HuH-7 (cell line): ENCODE measurements at regions not wholly inside any gene's neighbourhood (a gene's known extent, or its start where the extent isn't known, plus 50 kb on each side); places are given as distances from the start of the nearest gene placed in this dataset.

Experiments used
- DNase-seq: peaks from one replicate; pipeline ENCODE4 v3.0.0; 2011; ENCODE audit warnings: low spot score

DNA sequence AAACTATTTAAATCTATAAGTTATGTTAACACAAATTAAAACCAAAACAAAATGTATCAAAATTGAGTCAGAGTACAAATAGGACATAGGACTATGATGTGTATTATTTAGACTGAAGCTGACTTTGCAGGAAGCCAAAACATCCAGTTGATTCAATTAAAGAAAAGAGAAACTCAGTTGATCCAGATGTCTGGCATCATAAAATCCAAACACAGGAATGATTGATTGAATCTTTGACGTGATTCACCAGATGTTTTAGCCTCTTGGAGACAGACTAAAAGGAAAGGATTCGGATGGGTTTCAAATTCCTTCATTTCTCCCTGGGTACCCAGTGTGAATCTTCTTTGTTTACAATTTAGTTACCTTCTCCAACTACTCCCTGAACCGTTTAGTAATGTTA, 272.9 kb downstream of the IRS1 start:
- DNase-seq = no peak

DNA sequence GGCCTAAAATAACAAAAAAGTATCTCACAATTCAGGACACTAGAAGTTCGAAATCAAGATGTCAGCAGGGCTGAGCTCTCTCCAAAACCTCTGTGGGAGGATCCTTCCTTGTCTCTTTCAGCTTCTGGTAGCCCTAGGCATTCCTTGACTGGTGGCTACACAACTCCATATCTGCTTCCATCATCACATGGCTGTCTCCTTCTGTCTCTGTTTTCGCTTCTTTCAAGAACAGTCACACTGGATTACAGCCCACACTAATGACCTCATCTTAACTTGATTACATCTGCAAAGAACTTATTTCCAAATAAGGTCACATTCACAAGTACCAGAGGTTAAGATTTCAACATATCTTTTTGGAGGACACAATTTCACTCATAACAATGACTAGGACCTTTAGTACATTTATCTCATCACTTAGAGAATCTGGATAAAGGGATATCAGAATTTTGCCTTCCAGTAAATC, 275.2 kb downstream of the IRS1 start:
- DNase-seq = no peak

DNA sequence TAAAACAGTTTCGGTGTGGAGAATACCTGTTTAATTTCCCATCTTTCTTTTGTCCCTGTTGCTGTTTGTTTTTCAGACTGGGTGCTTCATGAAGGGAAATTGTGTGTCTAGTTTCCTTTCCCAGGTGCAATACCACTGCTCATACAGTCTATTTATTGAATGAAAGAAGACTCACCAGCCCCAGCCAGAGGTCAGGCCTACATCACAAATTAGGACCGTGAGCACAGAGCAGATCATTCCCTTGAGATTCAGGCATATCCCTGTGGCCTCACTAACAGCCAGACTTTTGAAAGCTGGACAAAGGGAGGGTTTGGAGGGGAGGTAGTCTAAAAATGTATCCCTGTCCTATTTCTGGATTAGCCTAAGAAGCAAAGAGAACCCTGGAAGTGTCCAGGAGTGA, 278.9 kb downstream of the IRS1 start:
- DNase-seq = no peak

DNA sequence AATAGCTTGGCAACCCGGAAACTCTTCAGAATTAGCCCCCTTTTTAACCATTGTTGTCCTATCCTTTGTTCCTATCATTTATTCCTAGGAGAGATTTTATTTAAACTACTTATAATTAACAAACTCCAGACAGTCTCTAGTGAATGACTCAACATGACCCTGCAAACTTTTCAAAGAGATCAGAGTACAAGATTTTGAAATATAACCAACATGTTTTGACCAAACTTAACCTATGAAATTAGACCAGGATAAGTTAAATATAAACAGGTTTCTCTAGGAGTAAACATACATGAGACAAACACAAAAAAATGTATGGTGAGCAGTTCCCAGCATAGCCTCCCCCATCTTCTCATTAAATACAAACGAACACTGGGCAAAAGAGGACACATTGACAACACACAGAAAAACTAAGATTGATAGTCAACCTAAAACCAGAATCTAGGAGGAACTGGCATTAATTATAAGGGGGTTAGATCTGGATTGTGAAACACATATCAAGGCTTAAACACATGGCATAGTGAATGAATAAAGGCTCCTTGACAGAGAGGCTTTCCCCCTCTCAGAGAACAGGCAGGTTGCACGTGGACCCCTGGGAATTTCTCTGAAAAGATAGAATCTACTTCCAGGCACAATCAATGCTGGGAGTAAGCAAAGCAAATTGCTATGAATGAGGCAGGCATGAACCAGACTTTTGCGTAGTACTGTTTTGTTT, 284.1 kb downstream of the IRS1 start:
- DNase-seq = peak; percentile 9

DNA sequence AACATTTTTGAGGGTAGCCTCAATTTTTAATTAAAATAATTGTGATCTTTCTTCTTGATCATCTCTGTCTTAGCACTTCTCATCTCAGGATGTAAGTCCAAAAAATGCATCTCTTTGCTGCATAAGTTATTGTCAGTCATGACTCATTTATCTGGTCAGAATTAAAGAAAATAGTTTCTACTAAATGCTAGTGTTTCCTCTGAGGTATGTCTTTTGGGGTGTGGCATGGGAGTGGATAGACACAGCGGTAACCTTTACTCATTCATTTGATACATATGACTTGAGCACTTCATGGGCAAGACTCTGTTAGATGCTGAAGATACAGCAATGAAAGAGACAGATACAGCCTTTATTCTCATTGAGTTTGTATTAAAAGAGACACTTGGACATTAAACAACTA, 284.7 kb downstream of the IRS1 start:
- no peak for DNase-seq

DNA sequence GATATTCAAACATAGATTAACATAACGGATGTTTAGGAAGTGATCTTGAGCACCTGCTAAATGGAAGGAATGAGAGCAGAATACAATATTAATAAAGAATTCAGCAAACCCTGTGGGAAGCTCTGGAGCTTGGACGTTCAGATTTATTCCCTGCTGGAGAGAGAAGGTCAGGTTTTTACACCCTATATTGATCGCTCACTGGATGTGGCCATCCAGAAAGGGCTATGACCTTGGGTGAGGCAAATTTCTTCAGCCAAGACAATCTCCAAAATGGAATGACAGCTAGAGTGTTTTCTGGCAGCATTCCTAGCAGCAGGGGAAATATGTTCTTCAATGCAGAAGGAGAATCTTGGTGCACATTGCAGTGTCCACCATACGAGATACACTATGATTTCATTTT, 288.3 kb downstream of the IRS1 start:
- no peak for DNase-seq

DNA sequence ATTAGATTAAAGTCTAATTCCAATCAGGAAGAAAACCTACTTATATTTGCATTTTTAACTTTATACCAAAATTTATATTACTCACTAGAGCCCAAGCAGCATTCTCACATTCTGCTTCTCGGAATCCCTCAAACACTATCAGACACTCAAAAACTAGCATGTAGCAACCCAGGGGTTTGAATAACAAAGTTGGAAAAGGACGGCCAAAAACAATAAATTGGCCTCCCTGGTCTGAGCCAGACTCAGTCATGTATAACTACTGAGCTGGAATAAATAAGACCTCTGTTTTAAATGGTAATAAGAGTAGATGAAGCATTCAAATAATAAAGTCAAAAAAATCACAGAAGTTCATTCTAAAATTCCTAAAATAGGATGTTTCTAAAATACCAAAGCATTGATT, 290.9 kb downstream of the IRS1 start:
- no peak for DNase-seq

DNA sequence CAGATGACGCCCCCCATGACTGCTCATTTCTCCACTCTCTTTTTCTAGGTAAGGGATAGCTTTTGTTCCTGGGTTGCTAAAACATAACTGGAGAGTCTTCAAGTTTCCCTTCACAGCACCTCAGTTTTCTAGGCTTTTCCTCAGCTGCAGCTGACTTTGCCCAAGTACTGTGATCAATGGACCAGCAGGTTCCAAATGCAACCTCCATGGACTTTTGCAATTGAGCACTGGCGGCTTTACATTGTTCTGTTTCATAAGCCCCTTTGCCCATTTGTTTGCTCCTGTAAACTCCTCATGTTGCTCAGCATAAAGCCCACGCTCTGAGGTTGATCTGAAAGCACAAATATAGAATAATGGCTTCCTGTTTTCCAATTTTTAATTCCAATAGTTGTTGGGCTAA, 291.6 kb downstream of the IRS1 start:
- DNase-seq = no peak

DNA sequence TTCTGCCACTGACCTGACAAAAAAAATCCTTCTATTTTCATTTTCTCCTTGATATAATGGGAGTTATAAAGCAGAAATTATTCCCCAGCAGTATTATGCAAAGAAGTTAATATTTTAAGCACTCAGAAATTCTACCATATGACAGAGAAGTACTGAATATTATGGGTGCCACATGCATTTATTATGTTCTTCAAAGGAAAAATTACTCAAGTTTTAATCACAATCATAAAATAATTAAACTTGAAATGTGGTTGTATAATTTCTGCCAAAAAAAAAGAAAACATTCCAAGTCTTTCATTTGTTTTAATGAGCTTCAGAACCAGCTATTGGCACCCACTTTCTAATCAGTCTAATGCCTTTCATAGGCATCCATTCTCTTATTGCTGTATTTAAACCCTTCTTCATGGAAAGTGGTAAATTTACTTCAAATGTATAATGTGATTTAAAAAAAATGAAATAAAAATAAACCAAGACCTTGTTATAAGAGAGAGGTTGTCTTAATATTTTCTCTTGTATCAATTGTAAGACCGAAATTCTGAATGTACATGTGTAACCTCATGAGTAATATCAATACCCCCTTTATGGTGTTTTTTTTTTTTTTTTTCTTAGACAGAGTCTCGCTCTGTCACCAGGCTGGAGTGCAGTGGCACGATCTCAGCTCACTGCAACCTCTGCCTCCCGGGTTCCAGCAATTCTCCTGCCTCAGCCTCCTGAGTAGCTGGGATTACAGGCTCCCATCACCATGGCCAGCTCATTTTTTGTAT, 302.3 kb downstream of the IRS1 start:
- DNase-seq = no peak

DNA sequence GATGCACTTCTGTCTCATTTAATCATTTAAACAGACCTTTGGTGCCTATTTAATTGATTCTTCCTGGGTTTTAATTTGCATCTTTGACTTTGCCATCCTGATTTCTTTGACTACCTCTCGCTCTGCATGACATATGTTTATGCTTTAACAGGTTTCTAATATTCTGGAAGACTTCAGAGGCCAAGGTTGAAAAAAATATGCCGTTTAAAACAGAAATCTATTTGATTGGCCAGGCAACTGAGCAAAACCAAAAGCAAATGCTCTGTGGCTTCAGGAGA, 303.4 kb downstream of the IRS1 start:
- DNase-seq = no peak

DNA sequence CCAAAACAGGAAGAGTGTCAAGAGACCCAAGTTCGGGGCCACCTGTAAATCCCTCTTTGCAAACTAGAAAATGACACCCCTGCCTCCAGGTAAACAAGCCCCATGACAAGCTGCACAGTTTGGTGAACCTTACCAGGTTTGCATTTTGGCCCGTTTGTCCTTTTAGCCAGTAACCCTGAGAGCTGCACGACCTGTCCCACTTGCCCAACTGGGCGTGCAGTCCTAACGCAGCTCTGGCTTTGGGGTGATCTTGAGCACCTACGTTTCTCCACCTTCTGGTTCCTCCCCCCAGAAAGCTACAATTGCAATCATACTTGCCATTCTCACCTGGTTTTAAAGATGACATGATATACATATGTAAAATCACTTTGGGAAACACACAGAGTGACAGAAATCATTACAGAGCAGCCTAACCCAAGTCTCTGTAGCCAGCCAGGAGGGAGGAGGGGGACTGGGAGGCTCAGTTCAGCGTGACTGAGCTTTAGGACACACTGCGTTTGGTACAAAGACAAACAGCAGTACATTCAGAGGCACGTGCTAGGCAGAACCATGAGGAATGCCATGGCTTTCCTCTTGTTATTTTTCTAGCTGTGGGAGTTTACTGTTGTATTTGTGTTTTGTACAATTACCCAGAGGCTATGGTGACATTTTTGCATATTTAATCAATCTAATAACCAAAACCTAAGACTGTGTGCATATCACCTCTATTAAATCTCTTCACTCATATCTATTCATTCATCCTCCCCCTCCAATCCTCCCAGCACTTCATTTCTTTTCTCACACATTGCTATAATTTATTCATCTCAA, 304.0 kb downstream of the IRS1 start:
- no peak for DNase-seq

DNA sequence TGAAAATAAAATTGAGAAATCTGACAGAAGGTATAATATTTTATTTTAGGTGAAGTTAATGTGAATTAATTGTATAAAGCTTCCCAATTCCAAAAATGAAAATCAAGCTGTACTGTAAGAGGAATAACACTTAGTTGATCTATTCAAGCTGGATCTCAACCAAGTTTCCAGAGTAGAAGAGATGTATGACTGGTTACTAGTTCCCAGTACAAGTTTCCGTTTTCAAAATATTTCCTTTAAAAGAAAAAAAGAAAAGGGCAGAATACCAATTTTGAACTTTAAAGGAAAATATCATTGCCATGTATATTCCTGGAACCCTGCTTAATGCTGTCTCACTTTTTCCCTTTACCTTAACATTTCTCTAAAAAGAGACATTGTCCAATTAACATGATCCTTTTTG, 308.5 kb downstream of the IRS1 start:
- DNase-seq = no peak

DNA sequence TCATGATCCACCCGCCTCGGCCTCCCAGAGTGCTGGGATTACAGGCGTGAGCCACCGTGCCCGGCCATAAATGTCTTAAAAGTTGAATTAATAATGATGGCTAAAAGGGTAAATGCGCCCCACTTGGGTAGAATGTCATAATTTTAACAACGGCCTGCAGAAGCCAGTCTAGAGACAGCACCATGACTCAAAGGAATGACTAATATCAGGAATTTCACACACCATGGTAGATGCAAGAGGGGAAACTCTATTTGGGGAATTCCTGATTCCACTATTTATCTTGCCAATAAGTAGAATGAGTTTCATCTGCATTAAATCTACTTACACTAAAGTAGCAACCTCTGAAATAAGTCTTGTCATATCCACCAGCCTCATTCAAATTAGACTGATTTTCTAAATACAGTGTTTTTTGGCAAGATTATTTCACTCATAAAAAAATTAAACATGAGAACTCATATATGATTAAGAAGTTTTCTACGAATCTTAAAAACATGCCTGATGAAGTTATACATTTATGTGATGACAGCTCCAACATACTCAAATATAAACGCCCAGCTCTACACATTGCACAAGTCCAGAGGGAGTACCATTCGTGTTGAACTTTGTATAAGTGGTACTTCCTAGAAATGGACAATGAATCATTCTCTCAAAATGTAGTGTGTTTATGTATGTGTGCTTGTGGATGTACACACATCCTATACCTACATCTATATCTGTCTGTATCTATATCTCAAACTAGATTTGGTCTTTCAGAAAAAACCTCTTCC, 309.7 kb downstream of the IRS1 start:
- no peak for DNase-seq

DNA sequence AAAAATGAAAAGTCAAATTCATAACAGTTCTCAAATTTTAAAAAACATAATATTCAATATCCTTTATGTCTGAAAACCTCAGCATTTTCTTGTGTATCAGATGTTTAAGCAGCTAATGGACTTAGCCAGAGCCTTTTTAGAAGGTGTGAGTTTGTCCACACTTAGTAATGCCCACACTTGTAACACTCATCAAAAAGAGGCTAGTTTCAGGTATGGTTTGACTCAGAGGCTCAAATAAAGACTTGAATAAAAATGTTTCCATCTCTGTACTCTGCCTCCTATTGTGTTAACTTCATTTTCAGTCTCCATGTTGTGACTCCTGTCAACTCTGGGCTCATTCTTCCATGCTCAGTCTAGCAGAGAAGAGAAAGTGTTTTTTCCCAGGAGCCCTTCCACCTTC, 311.6 kb downstream of the IRS1 start:
- no peak for DNase-seq

DNA sequence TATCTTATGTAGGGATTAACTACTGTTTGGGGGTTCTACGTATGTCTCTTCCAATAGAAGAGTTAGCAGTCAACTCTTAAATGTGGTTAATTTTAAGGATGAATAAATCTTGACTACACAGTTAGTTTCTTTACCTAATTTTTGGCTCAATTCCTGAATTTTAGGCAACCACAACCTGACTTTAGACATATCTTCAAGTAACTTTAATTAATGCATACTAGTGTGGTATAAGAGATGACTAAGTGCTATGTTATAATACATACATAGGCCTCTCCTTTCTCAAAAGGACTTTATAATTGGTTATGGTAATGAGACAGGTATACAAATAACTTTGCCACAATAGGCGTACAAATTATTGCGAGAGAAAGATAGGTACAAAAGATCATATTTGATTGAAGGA, 312.0 kb downstream of the IRS1 start:
- no peak for DNase-seq

DNA sequence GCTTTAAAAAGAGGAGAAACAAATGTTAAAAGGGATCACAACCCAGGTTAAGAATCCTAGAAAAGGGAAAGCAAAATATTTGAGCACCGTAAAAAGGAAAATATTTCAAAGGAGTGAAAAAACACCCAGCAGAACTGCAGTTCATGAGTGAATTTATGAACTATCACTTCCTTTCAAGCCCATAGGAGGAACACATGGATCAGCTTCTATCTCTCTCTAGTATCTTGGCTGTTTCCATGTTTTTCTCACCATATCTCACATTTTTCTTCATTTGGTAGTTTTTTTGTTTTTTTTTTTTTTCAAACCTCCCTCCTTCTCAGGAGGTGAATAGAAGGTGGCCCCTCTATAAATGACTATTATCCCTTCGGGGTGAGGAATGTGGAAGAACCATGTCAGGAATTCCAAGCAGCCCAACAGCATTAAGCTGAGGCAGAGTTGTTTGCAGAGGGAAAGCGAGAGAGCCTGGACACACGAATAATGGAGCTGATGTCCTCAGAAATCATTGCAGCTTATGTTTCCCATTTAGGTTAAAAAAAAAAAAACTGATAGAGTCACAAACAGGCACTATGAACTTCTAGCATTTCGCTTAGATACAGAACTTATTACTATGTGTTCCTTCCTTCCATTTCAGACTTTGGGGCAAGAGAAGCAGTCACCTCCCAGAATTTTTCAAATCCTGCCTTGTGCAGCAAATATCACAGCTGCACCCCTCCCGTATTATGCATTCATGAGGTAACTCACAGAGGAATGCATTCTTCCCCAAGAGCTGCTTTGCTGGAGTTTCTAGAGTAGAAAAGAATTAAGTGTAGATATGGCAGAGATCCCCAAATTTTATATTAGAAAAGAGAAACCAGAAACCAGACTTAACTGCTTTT, 315.6 kb downstream of the IRS1 start:
- no peak for DNase-seq

DNA sequence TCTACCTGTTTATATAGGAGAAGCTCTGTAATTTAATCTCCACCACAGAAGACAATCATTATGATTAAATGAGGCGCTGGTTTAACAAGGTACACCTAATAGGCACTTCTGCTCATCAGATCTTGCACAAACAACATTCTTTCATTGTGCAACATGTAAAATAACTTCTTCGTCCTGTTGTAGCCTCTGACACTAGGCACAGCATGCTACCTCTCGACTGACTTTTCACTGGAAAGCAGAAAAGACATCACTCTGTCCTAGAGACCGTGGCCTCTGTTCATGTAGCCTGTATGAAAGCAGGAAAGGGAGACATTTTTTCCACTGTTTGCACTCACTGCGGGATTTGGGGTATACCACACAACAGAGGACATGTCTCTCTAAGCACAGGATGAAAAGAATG, 316.5 kb downstream of the IRS1 start:
- DNase-seq = no peak

DNA sequence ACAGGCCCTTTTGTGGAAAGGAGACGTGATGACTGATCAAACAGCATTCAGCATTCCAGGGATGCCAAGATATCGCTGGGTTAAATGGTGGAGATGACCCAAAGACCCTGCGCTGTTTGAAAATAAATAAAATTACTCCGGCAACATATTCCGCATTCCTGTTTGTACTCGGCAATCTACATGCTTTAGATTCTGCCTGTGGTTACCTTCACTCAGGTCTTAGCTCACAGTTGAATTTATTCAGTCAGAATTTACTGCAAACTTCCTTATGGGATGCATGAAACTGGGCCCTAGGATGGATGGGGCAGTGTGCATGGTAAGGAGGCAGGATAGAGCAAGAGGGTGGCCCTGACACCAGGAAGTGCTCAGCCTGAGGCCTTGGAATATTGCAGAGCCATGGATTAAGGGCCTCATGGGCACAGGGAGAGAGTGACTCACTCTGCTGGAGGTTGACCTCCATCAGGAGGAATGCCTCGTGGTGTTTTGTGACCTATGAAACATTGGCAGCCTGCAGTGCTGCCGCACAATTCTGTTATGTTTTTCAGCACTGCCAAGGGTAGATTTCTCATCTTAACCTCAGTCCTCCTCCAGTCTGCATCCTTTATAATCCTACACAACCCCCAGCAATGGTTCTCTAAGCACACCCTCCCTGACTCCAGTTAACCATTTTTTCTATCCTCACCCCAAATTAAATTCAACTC, 321.4 kb downstream of the IRS1 start:
- peak; percentile 24 for DNase-seq

DNA sequence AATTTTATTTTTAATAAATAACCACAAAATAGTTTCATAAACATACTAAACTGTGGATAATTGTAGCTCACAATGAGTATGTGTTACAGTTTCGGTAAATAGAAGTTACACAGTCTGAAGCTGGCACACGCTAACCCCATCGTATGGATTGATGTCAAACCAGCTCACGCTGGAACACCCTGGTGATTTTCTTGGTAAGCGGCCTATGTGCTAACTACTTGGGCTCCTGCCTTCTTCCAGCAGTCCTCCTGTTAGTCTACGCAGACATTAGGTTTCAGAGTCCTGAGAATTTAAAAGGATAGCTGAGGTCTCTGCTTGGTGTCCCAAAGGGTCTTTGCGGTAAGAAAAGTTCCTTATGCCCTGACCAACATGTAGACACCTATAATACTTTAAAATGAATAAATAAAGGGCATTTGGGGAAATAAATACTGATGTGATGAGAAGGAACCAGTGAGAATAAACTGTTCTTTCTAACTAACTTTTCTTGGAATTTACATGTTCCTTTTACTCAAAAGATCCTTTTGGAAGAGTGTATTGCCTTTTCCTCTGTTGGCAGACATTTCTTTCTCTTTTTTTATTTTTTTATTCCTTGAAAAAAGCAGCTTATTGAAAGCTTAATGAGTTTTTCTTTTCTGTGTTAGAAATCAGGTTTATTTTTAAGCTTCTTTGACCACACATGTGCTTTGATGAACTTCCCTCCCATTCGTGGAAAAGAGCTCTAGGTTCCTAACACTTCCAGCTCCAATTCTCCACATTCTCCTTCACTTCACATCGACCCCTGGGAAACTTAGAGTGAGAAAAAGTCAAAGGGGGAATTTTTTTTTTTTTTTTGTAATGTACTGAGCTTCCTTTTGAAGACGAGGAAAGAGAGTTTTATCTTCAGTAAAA, 322.2 kb downstream of the IRS1 start:
- DNase-seq = no peak

DNA sequence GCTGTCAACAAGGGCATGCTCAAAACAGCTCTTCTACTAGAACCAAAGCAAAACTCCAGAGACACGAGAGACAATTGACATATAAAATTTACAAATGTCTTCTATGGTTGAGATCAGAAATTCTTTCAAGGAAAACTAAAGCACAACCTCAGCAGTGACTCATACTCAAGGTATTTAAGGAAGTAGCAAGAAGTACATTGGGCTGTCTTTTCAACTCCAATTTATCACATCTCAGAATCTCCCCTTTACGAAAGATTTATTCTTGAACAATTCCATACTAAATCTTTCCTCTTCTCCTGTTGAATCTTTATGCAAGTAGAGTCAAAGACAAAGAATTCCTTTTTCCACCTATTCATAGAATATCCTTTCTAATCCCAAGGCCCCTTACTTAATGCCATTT, 324.0 kb downstream of the IRS1 start:
- DNase-seq = no peak
